ENCODE measurements at regions not wholly inside any gene's neighbourhood (a gene's known extent, or its start where the extent isn't known, plus 50 kb on each side); places are given as distances from the start of the nearest gene placed in this dataset.
"Not testable (repeated sequence)": the region's sequence is repeated elsewhere in the genome, so short reads cannot be mapped to it uniquely, and the experiment has no call there.

DNA sequence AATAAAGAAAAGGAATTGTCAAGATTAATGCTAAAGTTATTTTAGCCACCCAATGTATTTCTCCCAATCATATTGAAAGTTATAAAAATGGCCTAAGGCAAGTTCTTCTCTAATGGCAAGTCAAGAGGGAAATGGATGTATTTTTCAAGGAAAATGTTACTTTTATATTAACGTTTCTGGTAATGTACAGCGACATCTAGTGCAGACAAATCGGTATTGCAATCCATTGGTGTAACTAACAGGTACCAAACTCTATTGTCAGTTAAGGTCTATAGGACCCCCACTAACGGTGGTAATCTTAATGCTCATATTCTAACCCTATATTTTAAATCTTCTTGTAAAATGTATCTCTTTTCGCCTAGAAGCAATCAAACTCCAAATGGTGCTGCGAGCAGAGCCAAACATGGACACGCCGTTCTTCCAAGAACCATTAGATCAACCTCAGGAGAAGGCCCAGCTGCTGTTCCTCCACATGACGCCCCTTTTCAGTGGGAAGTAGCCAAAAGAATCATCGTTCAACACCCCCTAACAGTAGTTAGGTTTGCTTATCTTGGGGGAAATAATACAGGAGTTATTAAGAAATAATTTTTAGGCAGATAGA lies 98.5 kb upstream of the PABPC3 start:
- H3K36me3 ChIP-seq: no peaks in the 10 kb centered on the region
- peaks cover 17% of the 10 kb centered on the region for H3K27me3 ChIP-seq
- TF ChIP-seq, protein P1, sequence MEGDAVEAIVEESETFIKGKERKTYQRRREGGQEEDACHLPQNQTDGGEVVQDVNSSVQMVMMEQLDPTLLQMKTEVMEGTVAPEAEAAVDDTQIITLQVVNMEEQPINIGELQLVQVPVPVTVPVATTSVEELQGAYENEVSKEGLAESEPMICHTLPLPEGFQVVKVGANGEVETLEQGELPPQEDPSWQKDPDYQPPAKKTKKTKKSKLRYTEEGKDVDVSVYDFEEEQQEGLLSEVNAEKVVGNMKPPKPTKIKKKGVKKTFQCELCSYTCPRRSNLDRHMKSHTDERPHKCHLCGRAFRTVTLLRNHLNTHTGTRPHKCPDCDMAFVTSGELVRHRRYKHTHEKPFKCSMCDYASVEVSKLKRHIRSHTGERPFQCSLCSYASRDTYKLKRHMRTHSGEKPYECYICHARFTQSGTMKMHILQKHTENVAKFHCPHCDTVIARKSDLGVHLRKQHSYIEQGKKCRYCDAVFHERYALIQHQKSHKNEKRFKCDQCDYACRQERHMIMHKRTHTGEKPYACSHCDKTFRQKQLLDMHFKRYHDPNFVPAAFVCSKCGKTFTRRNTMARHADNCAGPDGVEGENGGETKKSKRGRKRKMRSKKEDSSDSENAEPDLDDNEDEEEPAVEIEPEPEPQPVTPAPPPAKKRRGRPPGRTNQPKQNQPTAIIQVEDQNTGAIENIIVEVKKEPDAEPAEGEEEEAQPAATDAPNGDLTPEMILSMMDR (IDR thresholded peaks at IDR 0.05): peak; percentile 50 to 81 (median 76)
- TF ChIP-seq EP300 (IDR thresholded peaks at IDR 0.05; ENCODE audit: low read depth): no peak
- no peak for DNase-seq
- H3K4me1 ChIP-seq: no peaks in the 10 kb centered on the region
- intact Hi-C loops (cut with DNase I; ENCODE audit: low total_unique reads): no loop called here
- no peaks in the 10 kb centered on the region for H3K9me3 ChIP-seq
- no peak overlapping the region for H3K4me3 ChIP-seq
- no peak overlapping the region for H3K27ac ChIP-seq
- WGBS, 2 donors (ENCODE audit: low coverage in 1 of 2): 21 to 31% methylated on average over 7 to 10 of the region's 10 CpGs
- in situ Hi-C loops (cut with MboI; ENCODE audit: low pct_ligation_motif_present in 1 of 4, low pct_unique_long_range_greater_than_20kb in 1 of 4, low sequenced_read_pairs in 3 of 4): loop anchor here in 1 of 4 donors (25.0 kb wide), 1 partner anchor 310 kb away; the partner anchor contains the start of gene ATP12A

DNA sequence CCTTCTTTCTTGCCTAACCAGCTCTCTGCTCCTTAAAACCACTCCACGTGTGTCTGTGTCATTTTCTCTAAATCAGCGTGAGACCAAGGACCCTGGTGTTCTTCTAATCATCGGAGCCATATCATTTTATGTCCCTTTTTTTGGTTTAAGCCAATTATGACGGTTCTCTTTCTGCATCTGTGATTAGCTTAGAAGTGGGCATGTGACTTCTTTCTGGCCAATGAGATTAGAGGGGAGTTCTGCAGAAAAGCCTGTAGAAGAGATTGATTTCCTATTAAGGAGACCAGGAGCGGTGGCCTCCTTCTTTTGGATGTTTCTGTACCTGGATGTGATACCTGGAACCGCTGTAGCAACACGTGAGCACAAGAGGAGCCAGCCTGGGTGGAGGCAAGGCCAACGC lies 97.5 kb upstream of the PABPC3 start:
- peaks cover 17% of the 10 kb centered on the region for H3K27me3 ChIP-seq
- H3K4me3 ChIP-seq: no peak overlapping the region
- no peak overlapping the region for H3K27ac ChIP-seq
- no peaks in the 10 kb centered on the region for H3K9me3 ChIP-seq
- no peak for TF ChIP-seq POLR2AphosphoS5 (IDR thresholded peaks at IDR 0.05)
- TF ChIP-seq, protein P1 (IDR thresholded peaks at IDR 0.05): no peak
- TF ChIP-seq EP300 (IDR thresholded peaks at IDR 0.05; ENCODE audit: low read depth): no peak
- no peak for TF ChIP-seq POLR2A (IDR thresholded peaks at IDR 0.05)
- DNase-seq: no peak
- 78 to 84% methylated on average over 8 of the region's 8 CpGs for WGBS, 2 donors (ENCODE audit: low coverage in 1 of 2)
- H3K4me1 ChIP-seq: no peaks in the 10 kb centered on the region
- no peaks in the 10 kb centered on the region for H3K36me3 ChIP-seq
- intact Hi-C loops (cut with DNase I; ENCODE audit: low total_unique reads): no loop called here
- in situ Hi-C loops (cut with MboI; ENCODE audit: low pct_ligation_motif_present in 1 of 4, low pct_unique_long_range_greater_than_20kb in 1 of 4, low sequenced_read_pairs in 3 of 4): loop anchor here in 1 of 4 donors (25.0 kb wide), 1 partner anchor 311 kb away; the partner anchor contains the start of gene ATP12A

DNA sequence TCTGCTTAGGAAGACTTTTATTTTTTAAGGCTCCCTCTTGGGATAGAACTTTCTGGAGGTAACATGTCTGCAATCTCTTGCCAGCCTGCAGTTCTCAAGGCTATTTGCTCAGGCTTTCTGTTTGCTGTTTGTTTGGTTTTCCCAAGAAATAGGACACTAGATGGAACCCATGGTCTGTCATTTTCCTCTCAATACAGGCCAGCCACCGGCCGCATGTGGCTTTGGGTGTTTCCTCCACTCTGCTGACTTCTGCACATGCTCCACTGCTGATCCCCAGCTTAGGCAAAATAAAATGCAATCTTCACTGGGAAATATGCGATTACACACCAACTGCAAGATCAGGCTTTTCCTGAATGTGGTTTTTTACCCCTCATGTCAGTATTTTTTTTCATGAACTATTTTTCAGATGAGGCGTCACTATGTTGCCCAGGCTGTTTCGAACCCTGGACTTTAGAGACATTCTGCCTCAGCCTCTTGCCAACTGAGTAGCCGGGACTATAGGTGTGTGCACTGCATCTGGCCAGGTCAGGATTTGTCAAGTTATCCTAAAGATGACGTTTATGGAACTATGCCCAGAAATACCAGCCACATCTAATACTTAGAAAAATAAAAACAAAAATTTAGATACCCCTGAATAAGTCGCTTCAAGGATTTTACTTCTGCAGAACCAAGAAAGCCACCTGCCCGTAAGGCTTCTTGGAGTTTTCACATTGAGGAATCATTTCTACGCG lies 94.3 kb upstream of the PABPC3 start:
- H3K4me3 ChIP-seq: no peak overlapping the region
- H3K9me3 ChIP-seq: no peaks in the 10 kb centered on the region
- no peaks in the 10 kb centered on the region for H3K36me3 ChIP-seq
- in situ Hi-C loops (cut with MboI; ENCODE audit: low pct_ligation_motif_present in 1 of 4, low pct_unique_long_range_greater_than_20kb in 1 of 4, low sequenced_read_pairs in 3 of 4) (no loop called here), intact Hi-C loops (cut with DNase I; ENCODE audit: low total_unique reads) (no loop called here)
- H3K27me3 ChIP-seq: peaks cover 14% of the 10 kb centered on the region
- no peak overlapping the region for H3K27ac ChIP-seq
- no peak for TF ChIP-seq EP300 (IDR thresholded peaks at IDR 0.05; ENCODE audit: low read depth)
- TF ChIP-seq, protein P1 (IDR thresholded peaks at IDR 0.05): no peak
- no peak for TF ChIP-seq POLR2A (IDR thresholded peaks at IDR 0.05)
- TF ChIP-seq POLR2AphosphoS5 (IDR thresholded peaks at IDR 0.05): no peak
- H3K4me1 ChIP-seq: no peaks in the 10 kb centered on the region
- DNase-seq: no peak
- 63 to 76% methylated on average over 7 to 11 of the region's 11 CpGs for WGBS, 2 donors (ENCODE audit: low coverage in 1 of 2)

DNA sequence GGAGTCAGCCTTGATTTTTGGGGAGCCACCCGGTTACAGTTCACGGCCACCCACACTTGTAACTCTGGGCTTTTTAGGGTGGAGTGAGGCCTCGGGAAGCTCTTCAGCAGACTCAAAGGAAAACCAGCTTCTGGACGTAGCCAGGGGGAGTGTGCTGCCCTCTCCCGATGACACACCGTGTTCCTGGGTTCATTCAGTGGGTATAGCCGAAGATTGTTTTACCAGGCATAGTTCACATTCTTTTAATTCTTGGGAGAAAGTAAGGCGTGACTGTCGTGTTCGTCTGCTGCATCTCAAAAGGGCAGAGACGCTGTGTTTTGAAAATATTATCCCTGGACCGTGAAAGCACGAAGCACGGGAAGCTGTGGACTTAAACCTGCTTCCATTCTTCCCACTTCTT lies 93.6 kb upstream of the PABPC3 start:
- intact Hi-C loops (cut with DNase I; ENCODE audit: low total_unique reads); DNase-seq; in situ Hi-C loops (cut with MboI; ENCODE audit: low pct_ligation_motif_present in 1 of 4, low pct_unique_long_range_greater_than_20kb in 1 of 4, low sequenced_read_pairs in 3 of 4); H3K27ac ChIP-seq; H3K9me3 ChIP-seq; H3K4me1 ChIP-seq; H3K4me3 ChIP-seq; H3K36me3 ChIP-seq: not testable (repeated sequence)
- H3K27me3 ChIP-seq: peaks cover 10% of the 10 kb centered on the region
- 45% methylated on average over 14 of the region's 14 CpGs; no CpG with 5 or more reads in 1 of the 2 donors for WGBS, 2 donors (ENCODE audit: low coverage in 1 of 2)

DNA sequence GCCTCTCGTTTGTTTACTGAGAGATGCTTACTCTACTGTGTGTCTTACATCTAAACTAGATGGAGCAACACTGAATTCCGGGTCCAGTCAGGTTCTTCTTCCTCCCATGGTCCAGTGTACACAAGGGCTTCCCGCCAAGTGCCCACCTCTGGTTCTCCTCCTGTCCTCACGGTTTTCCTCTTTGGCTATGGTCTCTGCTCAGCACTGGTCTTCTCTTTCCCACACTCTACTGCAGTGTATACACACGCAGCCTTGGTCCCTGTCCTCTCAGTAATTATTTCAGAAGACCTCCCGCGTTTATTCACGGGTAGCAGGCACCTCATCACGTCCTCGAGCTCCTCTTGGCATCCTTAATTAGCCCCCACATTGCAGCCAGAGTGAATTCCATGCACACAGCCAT lies 91.4 kb upstream of the PABPC3 start:
- H3K9me3 ChIP-seq; H3K4me1 ChIP-seq; in situ Hi-C loops (cut with MboI; ENCODE audit: low pct_ligation_motif_present in 1 of 4, low pct_unique_long_range_greater_than_20kb in 1 of 4, low sequenced_read_pairs in 3 of 4); H3K27ac ChIP-seq; H3K36me3 ChIP-seq; H3K4me3 ChIP-seq; intact Hi-C loops (cut with DNase I; ENCODE audit: low total_unique reads); DNase-seq: not testable (repeated sequence)
- peaks cover 10% of the 10 kb centered on the region for H3K27me3 ChIP-seq
- 74 to 84% methylated on average over 4 of the region's 10 CpGs for WGBS, 2 donors (ENCODE audit: low coverage in 1 of 2)
